Urinary bladder (tissue), 3 donors: ENCODE measurements at regions not wholly inside any gene's neighbourhood (a gene's known extent, or its start where the extent isn't known, plus 50 kb on each side); places are given as distances from the start of the nearest gene placed in this dataset.
"Not testable (repeated sequence)": the region's sequence is repeated elsewhere in the genome, so short reads cannot be mapped to it uniquely, and the experiment has no call there.

Source experiments
- DNase-seq: peaks from one replicate; pipeline ENCODE4 v3.0.0-alpha.2; 2015; ENCODE audit errors: extremely low spot score
- H3K27ac ChIP-seq: one replicate; pipeline ENCODE4 v1.5.1; 2013; ENCODE audit warnings: low read depth, mild to moderate bottlenecking, moderate library complexity
- H3K36me3 ChIP-seq: one replicate; pipeline ENCODE4 v1.6.1; 2013; ENCODE audit warnings: mild to moderate bottlenecking, moderate library complexity; ENCODE audit not compliant: insufficient read depth
- H3K4me1 ChIP-seq: one replicate; pipeline ENCODE4 v1.6.1; 2013; ENCODE audit warnings: mild to moderate bottlenecking, moderate library complexity; ENCODE audit not compliant: insufficient read depth
- H3K4me3 ChIP-seq: one replicate; pipeline ENCODE4 v1.5.1; 2013; ENCODE audit warnings: low read depth, low read length
- WGBS: extraction: QIAGEN DNeasy Blood & Tissue Kit; methylation state at CpG from one replicate; pipeline ENCODE4 v1.1.7; 2013; 5-methylcytosine and 5-hydroxymethylcytosine counted together
- donor health status: healthy with polysubstance abuse.
- donor health status: healthy.

GRCh38 chr15:62901909-62902546, 140.5 kb upstream of the TPM1 start:
- no peak for DNase-seq
- Histone ChIP-seq H3K4me1 (no peaks in the 10 kb centered on the region), H3K4me3 (no peak overlapping the region), H3K36me3 (no peaks in the 10 kb centered on the region), H3K27ac (no peak overlapping the region)
- 88% methylated on average over 9 of the region's 9 CpGs for WGBS

- no peak overlapping the region for H3K4me3 ChIP-seq
- 90% methylated on average over 4 of the region's 4 CpGs for WGBS
- DNase-seq: no peak
- no peaks in the 10 kb centered on the region for H3K4me1 ChIP-seq
- H3K36me3 ChIP-seq: no peaks in the 10 kb centered on the region
- no peak overlapping the region for H3K27ac ChIP-seq
Observed at GRCh38 chr15:62902821-62903220, 139.7 kb upstream of the TPM1 start.

GRCh38 chr15:62903437-62903836, 139.1 kb upstream of the TPM1 start:
- Histone ChIP-seq H3K36me3 (no peaks in the 10 kb centered on the region), H3K27ac (no peak overlapping the region), H3K4me3 (no peak overlapping the region), H3K4me1 (no peaks in the 10 kb centered on the region)
- no peak for DNase-seq
- 98% methylated on average over 2 of the region's 2 CpGs for WGBS

GRCh38 chr15:62904041-62904910, 138.3 kb upstream of the TPM1 start:
- DNase-seq: no peak
- H3K4me1 ChIP-seq: no peaks in the 10 kb centered on the region
- H3K36me3 ChIP-seq: no peaks in the 10 kb centered on the region
- H3K4me3 ChIP-seq: no peak overlapping the region
- WGBS: 77% methylated on average over 8 of the region's 8 CpGs
- no peak overlapping the region for H3K27ac ChIP-seq

- H3K4me3 ChIP-seq: no peak overlapping the region
- WGBS: 61% methylated on average over 6 of the region's 6 CpGs
- H3K4me1 ChIP-seq: no peaks in the 10 kb centered on the region
- no peak overlapping the region for H3K27ac ChIP-seq
- no peak for DNase-seq
- H3K36me3 ChIP-seq: no peaks in the 10 kb centered on the region
Observed at GRCh38 chr15:62906627-62907026, 135.9 kb upstream of the TPM1 start.

- Histone ChIP-seq H3K4me3 (no peak overlapping the region), H3K27ac (no peak overlapping the region), H3K36me3 (no peaks in the 10 kb centered on the region), H3K4me1 (no peaks in the 10 kb centered on the region)
- WGBS: 61% methylated on average over 8 of the region's 8 CpGs
- no peak for DNase-seq
Observed at GRCh38 chr15:62907275-62907674, 135.3 kb upstream of the TPM1 start.

GRCh38 chr15:62908341-62908740, 134.2 kb upstream of the TPM1 start:
- not testable (repeated sequence) for DNase-seq, H3K4me3 ChIP-seq, H3K36me3 ChIP-seq, H3K4me1 ChIP-seq, H3K27ac ChIP-seq
- WGBS: 86% methylated on average over 5 of the region's 5 CpGs

GRCh38 chr15:62909257-62909656, 133.3 kb upstream of the TPM1 start:
- no peaks in the 10 kb centered on the region for H3K36me3 ChIP-seq
- no peak overlapping the region for H3K4me3 ChIP-seq
- no peak for DNase-seq
- no peaks in the 10 kb centered on the region for H3K4me1 ChIP-seq
- WGBS: 75% methylated on average over 3 of the region's 3 CpGs
- no peak overlapping the region for H3K27ac ChIP-seq

GRCh38 chr15:62912282-62912681, 130.3 kb upstream of the TPM1 start:
- Histone ChIP-seq H3K27ac (no peak overlapping the region), H3K36me3 (no peaks in the 10 kb centered on the region), H3K4me1 (no peaks in the 10 kb centered on the region), H3K4me3 (no peak overlapping the region)
- DNase-seq: no peak
- 96% methylated on average over 3 of the region's 3 CpGs for WGBS

- no peak for DNase-seq
- no peak overlapping the region for H3K4me3 ChIP-seq
- WGBS: 69% methylated on average over 5 of the region's 5 CpGs
- no peaks in the 10 kb centered on the region for H3K36me3 ChIP-seq
- no peaks in the 10 kb centered on the region for H3K4me1 ChIP-seq
- no peak overlapping the region for H3K27ac ChIP-seq
Observed at GRCh38 chr15:62912808-62913207, 129.7 kb upstream of the TPM1 start.

GRCh38 chr15:62913246-62913645, 129.3 kb upstream of the TPM1 start:
- no peaks in the 10 kb centered on the region for H3K4me1 ChIP-seq
- H3K4me3 ChIP-seq: no peak overlapping the region
- no peak overlapping the region for H3K27ac ChIP-seq
- 80% methylated on average over 1 of the region's 1 CpG for WGBS
- no peak for DNase-seq
- H3K36me3 ChIP-seq: no peaks in the 10 kb centered on the region

- H3K4me3 ChIP-seq: no peak overlapping the region
- no peaks in the 10 kb centered on the region for H3K36me3 ChIP-seq
- H3K4me1 ChIP-seq: no peaks in the 10 kb centered on the region
- no peak for DNase-seq
- 92% methylated on average over 7 of the region's 7 CpGs for WGBS
- H3K27ac ChIP-seq: no peak overlapping the region
Observed at GRCh38 chr15:62914461-62915079, 128.0 kb upstream of the TPM1 start.

GRCh38 chr15:62920682-62921502, 121.7 kb upstream of the TPM1 start:
- WGBS: 57% methylated on average over 3 of the region's 3 CpGs
- no peak for DNase-seq
- H3K4me1 ChIP-seq: no peaks in the 10 kb centered on the region
- no peak overlapping the region for H3K27ac ChIP-seq
- no peak overlapping the region for H3K4me3 ChIP-seq
- no peaks in the 10 kb centered on the region for H3K36me3 ChIP-seq
